Tongue (tissue), 1 donor: ENCODE measurements at regions not wholly inside any gene's neighbourhood (a gene's known extent, or its start where the extent isn't known, plus 50 kb on each side); places are given as distances from the start of the nearest gene placed in this dataset.
"Not testable (repeated sequence)": the region's sequence is repeated elsewhere in the genome, so short reads cannot be mapped to it uniquely, and the experiment has no call there.

Experiments used
- DNase-seq: peaks from one replicate; pipeline ENCODE4 v3.0.0-alpha.2; 2015

GRCh38 chr7:52254396-52255010 is 780.9 kb upstream of the POM121L12 start:
- no peak for DNase-seq

GRCh38 chr7:52253953-52254352 is 781.5 kb upstream of the POM121L12 start:
- no peak for DNase-seq

DNA sequence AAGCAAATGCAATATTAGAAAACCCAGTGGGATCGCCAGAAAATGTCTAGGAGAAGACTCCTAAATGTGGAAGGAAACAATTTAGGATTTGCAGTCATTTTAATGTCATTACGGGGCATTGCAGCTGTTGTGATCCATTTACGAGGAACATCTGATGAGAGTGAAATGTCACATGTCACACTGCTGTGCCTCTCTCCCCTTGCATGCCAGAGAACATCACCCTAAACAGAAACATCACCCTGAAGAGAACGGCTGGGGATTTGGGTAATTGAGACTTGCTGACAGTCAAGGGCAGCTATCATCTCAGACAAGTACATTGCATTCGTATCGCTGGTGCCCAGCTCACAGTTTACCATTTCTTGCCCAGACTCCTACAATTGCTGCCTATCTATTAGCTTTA is 785.7 kb upstream of the POM121L12 start:
- DNase-seq = peak; percentile 20

GRCh38 chr7:52247518-52247917 is 787.9 kb upstream of the POM121L12 start:
- no peak for DNase-seq

DNA sequence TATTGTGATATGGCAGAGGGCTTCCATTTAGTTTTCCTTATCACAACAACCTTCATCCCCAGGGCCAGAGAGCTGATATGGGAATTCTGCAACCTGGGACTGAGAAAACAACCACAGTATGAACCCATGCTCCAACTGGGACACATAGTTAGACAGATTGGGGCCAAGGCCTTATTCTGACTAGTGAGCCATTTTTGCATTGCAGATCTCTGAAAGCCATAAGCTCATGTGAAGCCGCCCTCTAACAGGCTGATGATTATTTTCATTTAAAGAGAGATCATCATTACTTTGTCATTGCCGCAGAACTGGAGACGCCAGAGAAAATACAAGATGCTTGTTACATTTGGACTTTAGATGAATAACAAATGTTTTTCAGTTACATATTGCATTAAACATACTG is 791.7 kb upstream of the POM121L12 start:
- DNase-seq = no peak

DNA sequence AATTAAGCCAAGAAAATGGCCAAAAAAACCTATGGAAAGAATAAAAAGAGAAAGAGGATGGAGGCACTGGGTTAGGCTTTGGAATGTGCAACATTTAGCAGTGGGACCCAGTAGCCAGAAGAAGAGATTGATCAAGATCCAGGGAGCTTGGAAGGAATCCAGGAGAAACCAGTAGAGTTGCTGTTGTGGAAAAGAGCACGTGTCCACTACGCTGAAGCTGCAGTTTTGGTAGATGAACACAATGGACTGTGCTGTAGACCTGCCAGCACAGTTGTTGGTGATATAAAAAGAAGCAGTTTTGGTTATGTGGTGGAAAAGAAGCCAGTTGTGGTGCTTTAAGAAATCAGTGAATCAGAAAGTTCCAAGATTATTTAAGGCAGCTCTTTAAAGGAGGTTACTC is 802.2 kb upstream of the POM121L12 start:
- no peak for DNase-seq

DNA sequence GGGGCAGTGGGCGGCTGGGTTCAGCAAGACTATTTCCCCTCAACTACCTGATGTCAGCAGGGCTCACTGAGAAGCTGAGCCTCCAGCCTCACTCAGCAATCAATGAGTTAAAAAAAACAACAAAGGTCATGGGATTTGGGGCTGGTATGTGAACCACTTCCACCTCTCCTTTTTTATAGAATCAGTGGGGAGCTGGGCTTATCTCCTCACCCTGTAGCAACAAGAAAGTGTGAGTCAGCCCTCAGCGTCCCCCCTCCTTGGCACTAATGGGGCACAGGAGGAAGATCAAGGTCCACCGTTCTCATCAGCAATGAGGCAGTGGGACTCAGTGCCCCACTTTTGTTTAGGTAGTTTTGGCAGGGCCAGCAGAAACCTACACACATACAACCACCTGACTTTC is 823.5 kb upstream of the POM121L12 start:
- DNase-seq = no peak

DNA sequence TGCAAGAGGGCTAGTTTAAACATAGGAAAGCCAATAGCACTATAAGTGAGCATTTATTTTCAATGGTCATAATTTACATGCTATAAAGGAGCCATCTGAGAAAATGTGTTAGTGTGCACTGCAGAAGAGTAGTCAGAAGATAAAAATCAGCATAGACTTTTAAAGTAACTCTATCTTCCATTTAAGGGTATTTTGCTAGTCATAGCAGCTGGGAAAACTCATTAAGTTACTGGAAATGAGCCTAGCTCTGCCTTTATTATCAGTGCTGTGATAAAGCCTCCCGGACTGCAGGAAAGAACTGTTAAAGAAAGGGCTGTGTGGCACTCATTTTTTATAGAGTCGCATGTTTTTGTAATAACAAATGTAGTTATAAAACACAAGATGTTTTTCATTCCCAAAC is 825.8 kb upstream of the POM121L12 start:
- DNase-seq = no peak

GRCh38 chr7:52197221-52197620 is 838.2 kb upstream of the POM121L12 start:
- peak; percentile 41 for DNase-seq

DNA sequence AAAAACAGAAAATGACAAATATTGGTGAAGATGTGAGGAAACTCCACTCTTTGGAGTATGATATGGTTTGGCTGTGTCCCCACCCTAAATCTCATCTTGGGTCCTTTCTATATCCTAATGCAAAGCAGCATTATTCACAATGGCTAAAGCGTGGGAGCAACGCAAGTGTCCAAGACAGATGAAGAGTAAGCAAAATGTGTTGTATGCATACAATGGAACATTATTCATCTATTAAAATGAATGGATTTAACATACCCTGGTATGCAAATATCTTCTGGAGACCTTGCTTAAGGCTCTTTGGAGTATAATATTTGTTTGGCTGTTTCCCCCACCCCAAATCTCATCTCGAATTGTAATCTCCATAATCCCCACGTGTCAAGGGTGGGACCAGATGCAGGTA is 839.8 kb upstream of the POM121L12 start:
- no peak for DNase-seq

DNA sequence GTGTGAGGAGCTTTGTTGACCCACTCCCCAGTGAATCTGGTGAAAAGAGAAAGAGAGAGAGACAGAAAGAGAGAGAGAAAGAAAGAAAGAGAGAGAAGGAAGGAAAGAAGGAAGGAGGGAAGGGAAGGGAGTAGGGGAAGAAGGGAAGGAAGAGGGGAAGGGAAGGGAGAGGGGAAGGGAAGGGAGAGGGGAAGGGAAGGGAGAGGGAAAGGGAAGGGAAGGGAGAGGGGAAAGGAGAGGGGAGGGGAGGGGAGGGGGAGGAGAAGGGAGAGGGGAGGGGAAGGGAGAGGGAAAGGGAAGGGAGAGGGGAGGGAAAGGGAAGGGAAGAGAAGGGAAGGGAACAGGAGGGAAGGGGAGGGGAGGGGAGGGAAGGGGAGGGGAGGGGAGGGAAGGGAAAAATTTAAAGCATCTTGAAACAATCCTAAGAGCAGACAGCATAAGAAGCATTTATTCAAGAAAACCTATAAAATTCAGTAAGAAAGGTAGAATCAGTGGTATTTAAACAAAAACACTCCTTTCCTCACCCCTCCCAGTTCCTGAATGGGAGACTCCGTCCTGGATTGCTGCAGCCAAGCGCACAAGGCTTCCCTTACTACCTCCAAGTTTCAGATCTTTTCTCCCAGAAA is 846.2 kb upstream of the POM121L12 start:
- no peak for DNase-seq

DNA sequence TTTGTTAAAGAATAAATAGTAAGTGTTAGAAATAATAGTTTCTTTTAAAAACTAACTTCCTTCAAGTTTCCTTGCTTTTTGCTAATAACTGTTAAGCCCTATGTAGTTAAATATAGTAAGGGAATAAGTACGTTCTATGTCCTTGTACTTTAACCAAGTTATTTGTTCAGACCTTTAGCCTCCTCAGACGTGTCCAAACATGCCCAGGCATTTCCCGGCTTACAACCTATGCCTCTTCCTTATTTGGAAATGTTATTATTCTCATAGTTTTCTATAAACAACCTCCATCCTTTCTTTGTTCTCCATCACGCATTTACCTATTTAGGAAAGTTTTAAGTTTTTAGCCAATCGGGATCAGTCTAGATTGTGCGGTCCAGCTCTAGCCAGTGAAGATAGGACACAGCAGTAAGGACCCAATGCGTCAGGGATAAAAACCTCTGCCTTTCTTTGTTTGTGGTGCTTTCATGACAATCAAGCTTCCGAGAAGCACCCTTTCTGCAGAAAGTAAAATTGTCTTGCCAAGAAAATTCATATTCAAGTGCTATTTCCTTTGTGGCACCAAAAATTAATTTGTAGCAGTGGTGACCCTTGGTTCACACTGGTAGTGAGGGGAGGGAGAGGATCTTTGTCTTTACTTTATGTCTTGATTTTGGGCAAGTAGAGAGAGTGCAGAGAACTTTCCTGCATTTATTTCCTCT is 851.3 kb upstream of the POM121L12 start:
- no peak for DNase-seq

DNA sequence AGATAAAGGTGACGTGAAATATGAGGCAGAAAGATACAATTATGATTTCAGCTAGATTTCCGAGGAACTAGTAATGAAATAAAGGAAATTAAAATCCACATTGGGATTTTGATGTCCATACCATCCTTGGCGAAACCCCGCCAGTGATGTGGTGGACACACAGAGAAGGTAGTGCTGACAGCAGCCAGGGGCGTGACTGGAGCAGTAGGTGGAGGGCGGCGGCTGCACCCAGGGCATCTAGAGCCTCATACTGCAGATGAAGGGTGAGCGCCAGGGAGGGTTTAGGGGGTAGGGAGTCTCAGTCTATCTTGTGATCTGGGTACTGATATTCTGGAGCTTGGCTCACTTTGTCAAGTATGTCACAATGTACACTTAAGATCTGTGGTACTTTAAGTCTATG is 855.5 kb upstream of the POM121L12 start:
- no peak for DNase-seq

GRCh38 chr7:52168085-52168484 is 851.5 kb upstream of the COBL start:
- no peak for DNase-seq

DNA sequence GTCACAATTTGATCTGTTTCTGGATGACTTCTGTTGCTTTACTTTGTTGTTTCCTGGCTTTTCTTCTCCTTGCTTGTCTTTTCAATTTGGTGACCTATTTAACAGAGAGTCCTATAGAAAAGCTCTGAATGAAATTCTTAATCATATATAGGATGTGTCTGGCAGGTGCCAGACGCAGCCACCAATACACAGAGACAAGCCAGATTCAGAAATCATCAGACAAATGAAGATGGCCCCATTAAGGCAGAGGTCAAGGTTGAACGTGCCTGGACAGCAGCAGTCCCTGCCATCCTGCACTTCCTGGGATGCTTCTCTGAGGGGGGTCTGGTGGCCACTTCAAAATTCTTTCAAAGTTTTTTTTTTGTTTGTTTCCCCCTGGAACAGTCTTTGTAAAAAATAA is 846.7 kb upstream of the COBL start:
- DNase-seq = no peak

DNA sequence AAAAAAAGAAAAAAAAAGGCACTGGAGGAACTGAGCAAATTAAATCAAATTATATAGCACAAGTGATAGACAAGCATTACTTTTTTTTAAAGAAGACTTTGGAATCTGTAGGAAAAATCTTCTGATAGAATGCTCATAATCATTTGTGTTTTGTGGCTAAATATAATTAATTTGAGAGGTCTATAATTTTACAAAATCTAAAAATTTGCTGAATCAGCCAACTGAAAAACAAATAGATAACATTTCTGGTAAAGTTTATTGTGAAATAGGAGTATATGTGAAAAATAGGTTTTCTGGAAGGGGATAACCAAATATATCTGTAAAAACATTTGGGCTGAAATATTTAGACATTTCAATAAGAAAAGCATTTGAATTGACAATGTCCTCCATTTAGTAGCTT is 844.9 kb upstream of the COBL start:
- DNase-seq = no peak

DNA sequence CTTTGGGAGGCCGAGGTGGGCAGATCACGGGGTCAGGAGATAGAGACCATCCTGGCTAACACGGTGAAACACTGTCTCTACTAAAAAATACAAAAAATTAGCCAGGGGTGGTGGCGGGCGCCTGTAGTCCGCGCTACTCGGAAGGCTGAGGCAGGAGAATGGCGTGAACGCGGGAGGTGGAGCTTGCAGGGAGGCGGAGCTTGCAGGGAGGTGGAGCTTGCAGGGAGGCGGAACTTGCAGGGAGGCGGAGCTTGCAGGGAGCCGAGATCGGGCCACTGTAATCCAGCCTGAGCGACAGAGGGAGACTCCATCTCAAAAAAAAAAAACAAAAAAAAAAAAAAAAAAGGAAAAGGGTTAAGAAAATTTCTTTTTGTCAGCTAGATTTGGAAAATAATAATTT is 842.8 kb upstream of the COBL start:
- DNase-seq = not testable (repeated sequence)

DNA sequence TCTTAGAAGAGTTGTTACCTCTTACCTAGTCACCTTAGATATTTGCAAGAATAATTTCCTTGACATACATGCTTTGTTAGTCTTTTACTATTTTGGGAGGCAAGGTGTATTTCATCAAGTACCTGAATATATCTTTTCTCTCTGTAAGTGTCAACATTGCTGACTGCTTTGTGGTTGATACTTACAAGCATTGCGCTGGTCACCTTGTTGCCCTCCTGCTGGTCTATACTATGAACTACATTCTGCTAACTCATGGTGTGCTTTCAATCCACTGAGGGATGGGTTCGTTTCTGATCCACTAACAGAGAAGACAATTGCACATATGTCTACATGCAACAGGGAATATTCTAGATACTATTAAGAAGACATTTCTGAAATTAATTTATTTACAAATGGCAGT is 837.8 kb upstream of the COBL start:
- no peak for DNase-seq

GRCh38 chr7:52151559-52151958 is 835.0 kb upstream of the COBL start:
- no peak for DNase-seq

- DNase-seq = no peak
These were observed 834.3 kb upstream of the COBL start for GRCh38 chr7:52150952-52151351.

GRCh38 chr7:52146871-52147634 is 830.4 kb upstream of the COBL start:
- no peak for DNase-seq

DNA sequence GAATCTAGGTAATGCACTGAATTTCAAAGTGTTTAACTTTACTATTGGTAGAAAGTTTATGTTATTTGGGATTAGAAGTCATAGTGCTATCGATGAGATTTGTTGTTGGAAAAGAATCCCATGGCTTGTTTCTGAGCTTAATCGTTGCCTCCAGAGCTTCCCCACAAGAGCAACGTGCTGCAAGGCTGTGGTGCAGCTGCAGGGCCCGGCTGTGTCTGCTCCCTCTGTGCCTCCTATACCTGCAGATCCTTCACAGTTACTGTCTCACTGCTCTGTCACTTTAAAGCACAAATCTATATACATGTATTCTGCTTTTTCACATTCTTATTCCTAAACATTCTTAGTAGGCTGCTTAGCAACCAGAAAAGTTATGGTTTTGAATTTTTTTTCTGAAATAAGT is 826.6 kb upstream of the COBL start:
- DNase-seq = no peak

DNA sequence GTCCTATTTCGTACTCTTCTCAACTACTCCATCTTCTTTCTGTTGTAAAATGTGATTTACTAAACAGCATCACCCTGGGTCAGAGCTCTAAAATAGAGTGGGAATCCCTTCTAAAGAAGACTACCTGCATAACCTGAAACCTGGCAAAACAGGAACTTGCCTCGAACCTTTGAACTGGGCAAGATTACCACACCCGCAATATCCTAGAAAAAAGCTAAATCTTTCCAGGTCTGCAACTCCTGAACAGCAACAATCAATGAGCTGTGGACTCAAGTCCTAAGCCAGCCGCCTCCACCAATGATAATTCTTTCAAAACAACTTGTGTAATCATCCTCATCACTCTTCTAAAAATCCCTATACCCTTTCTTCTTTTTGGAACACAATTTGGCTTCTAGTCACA is 824.2 kb upstream of the COBL start:
- DNase-seq = no peak
